ENCODE measurements at regions not wholly inside any gene's neighbourhood (a gene's known extent, or its start where the extent isn't known, plus 50 kb on each side); places are given as distances from the start of the nearest gene placed in this dataset.

GRCh38 chr7:9204571-9204970, 771.2 kb downstream of the NXPH1 start:
- DNase-seq (ENCODE audit: low read depth, low spot score) = no peak

GRCh38 chr7:9210114-9210513, 776.7 kb downstream of the NXPH1 start:
- no peak for DNase-seq (ENCODE audit: low read depth, low spot score)

GRCh38 chr7:9217204-9217603, 783.8 kb downstream of the NXPH1 start:
- no peak for DNase-seq (ENCODE audit: low read depth, low spot score)

- DNase-seq (ENCODE audit: low read depth, low spot score) = no peak
Observed at GRCh38 chr7:9226500-9226899, 793.1 kb downstream of the NXPH1 start.

GRCh38 chr7:9231630-9232121, 798.3 kb downstream of the NXPH1 start:
- DNase-seq (ENCODE audit: low read depth, low spot score) = peak; percentile 8

GRCh38 chr7:9240001-9240400, 806.6 kb downstream of the NXPH1 start:
- DNase-seq (ENCODE audit: low read depth, low spot score) = no peak

- no peak for DNase-seq (ENCODE audit: low read depth, low spot score)
Observed at GRCh38 chr7:9241826-9242225, 808.4 kb downstream of the NXPH1 start.

GRCh38 chr7:9242636-9243035, 809.2 kb downstream of the NXPH1 start:
- no peak for DNase-seq (ENCODE audit: low read depth, low spot score)

- DNase-seq (ENCODE audit: low read depth, low spot score) = peak; percentile 82
Observed at GRCh38 chr7:9250876-9251275, 817.5 kb downstream of the NXPH1 start.

GRCh38 chr7:9264395-9264794, 831.0 kb downstream of the NXPH1 start:
- no peak for DNase-seq (ENCODE audit: low read depth, low spot score)

- no peak for DNase-seq (ENCODE audit: low read depth, low spot score)
Observed at GRCh38 chr7:9280088-9280487, 846.7 kb downstream of the NXPH1 start.

- no peak for DNase-seq (ENCODE audit: low read depth, low spot score)
Observed at GRCh38 chr7:9283246-9283645, 849.8 kb downstream of the NXPH1 start.

- no peak for DNase-seq (ENCODE audit: low read depth, low spot score)
Observed at GRCh38 chr7:9302436-9302835, 869.0 kb downstream of the NXPH1 start.

- no peak for DNase-seq (ENCODE audit: low read depth, low spot score)
Observed at GRCh38 chr7:9307131-9307530, 873.7 kb downstream of the NXPH1 start.

GRCh38 chr7:9324513-9324912, 891.1 kb downstream of the NXPH1 start:
- no peak for DNase-seq (ENCODE audit: low read depth, low spot score)

- DNase-seq (ENCODE audit: low read depth, low spot score) = no peak
Observed at GRCh38 chr7:9328296-9328695, 894.9 kb downstream of the NXPH1 start.

GRCh38 chr7:9349625-9350024, 916.2 kb downstream of the NXPH1 start:
- DNase-seq (ENCODE audit: low read depth, low spot score) = no peak

GRCh38 chr7:9391221-9391620, 957.8 kb downstream of the NXPH1 start:
- DNase-seq (ENCODE audit: low read depth, low spot score) = no peak

GRCh38 chr7:9391984-9392383, 958.6 kb downstream of the NXPH1 start:
- no peak for DNase-seq (ENCODE audit: low read depth, low spot score)

- peak; percentile 4 for DNase-seq (ENCODE audit: low read depth, low spot score)
Observed at GRCh38 chr7:9404386-9404785, 971.0 kb downstream of the NXPH1 start.

GRCh38 chr7:9407816-9408215, 974.4 kb downstream of the NXPH1 start:
- DNase-seq (ENCODE audit: low read depth, low spot score) = no peak

- DNase-seq (ENCODE audit: low read depth, low spot score) = no peak
Observed at GRCh38 chr7:9453521-9453920, 1020.1 kb downstream of the NXPH1 start.

- no peak for DNase-seq (ENCODE audit: low read depth, low spot score)
Observed at GRCh38 chr7:9488555-9488954, 1055.1 kb downstream of the NXPH1 start.

- DNase-seq (ENCODE audit: low read depth, low spot score) = no peak
Observed at GRCh38 chr7:9498303-9498702, 1064.9 kb downstream of the NXPH1 start.
